ENCODE measurements at regions not wholly inside any gene's neighbourhood (a gene's known extent, or its start where the extent isn't known, plus 50 kb on each side); places are given as distances from the start of the nearest gene placed in this dataset.

- no peak for TF ChIP-seq POLR2A (IDR thresholded peaks at IDR 0.05)
- no peak for TF ChIP-seq CTCF (IDR thresholded peaks at IDR 0.05)
Measured at GRCh38 chr13:104014803-104015645, 948.8 kb upstream of the SLC10A2 start.
